ENCODE measurements at regions not wholly inside any gene's neighbourhood (a gene's known extent, or its start where the extent isn't known, plus 50 kb on each side); places are given as distances from the start of the nearest gene placed in this dataset.

DNA sequence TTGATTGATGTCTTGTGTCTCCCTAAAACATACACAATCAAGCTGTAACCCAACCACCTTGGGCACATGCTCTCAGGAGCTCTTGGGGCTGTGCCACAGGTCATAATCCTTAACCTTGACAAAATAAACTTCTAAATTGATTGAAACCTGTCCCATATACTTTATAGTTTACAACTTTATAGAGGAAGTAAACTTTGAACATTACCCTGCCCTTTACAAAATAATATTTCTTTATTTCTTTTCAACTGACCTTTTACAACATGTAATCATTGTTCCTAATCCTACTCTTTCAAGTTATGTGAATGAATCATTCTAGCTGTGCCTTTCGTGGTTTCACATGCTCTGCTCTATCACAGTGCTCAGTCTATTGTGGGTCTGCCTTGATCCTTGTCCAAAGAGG, 118.3 kb upstream of the ATP1A1 start:
- TF ChIP-seq, protein P1, sequence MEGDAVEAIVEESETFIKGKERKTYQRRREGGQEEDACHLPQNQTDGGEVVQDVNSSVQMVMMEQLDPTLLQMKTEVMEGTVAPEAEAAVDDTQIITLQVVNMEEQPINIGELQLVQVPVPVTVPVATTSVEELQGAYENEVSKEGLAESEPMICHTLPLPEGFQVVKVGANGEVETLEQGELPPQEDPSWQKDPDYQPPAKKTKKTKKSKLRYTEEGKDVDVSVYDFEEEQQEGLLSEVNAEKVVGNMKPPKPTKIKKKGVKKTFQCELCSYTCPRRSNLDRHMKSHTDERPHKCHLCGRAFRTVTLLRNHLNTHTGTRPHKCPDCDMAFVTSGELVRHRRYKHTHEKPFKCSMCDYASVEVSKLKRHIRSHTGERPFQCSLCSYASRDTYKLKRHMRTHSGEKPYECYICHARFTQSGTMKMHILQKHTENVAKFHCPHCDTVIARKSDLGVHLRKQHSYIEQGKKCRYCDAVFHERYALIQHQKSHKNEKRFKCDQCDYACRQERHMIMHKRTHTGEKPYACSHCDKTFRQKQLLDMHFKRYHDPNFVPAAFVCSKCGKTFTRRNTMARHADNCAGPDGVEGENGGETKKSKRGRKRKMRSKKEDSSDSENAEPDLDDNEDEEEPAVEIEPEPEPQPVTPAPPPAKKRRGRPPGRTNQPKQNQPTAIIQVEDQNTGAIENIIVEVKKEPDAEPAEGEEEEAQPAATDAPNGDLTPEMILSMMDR (conservative IDR thresholded peaks at IDR 0.05; ENCODE audit: low read depth, low read length) = no peak
- TF ChIP-seq EZH2 (IDR thresholded peaks at IDR 0.05; ENCODE audit: low read length, unreplicated experiment) = no peak

All from PC-3 (cell line).